CD4-positive, alpha-beta T cell (primary cell): ENCODE measurements at regions not wholly inside any gene's neighbourhood (a gene's known extent, or its start where the extent isn't known, plus 50 kb on each side); places are given as distances from the start of the nearest gene placed in this dataset.

Source experiments
- ATAC-seq: fragments of 200-7000 bp; cut with Tn5 transposase; one replicate; pipeline ENCODE4 v1.10.0; 2022; ENCODE audit warnings: mild to moderate bottlenecking; ENCODE audit not compliant: poor library complexity
- CTCF ChIA-PET: fragments of 350-600 bp; sonication (Branson Sonifier 250); formaldehyde crosslinking; loops from one replicate; lab custom pipeline; 2021; ENCODE audit warnings: antibody characterized with exemption, inconsistent platforms; lab: Charles Lee
- POLR2A ChIA-PET: fragments of 350-600 bp; sonication (Branson Sonifier 250); formaldehyde crosslinking; loops from one replicate; lab custom pipeline; 2021; ENCODE audit warnings: antibody characterized with exemption, inconsistent platforms; lab: Charles Lee
- DNase-seq, 14 experiments: peaks; one replicate each; pipeline ENCODE4 v3.0.0-alpha.2; 2013 to 2020; ENCODE audit warnings: mixed read lengths in 2 of 14
- H3K27ac ChIP-seq, 2 donors: one replicate each; pipeline versions ENCODE4 v1.5.1 to v1.7.0; 2013; ENCODE audit warnings: low read length in 2 of 2, low read depth in 1 of 2, mild to moderate bottlenecking in 1 of 2
- H3K27me3 ChIP-seq, 2 experiments: 1 replicate in 1 of 2; 2 replicates in 1 of 2; pipeline versions ENCODE4 v1.6.1 to v1.7.0; 2013; ENCODE audit warnings: low read length in 2 of 2, control low read depth in 1 of 2, mild to moderate bottlenecking in 1 of 2, moderate library complexity in 1 of 2; ENCODE audit not compliant: insufficient read depth in 2 of 2, control insufficient read depth in 1 of 2
- H3K36me3 ChIP-seq: one replicate; pipeline ENCODE4 v1.6.1; 2013; ENCODE audit warnings: low read length, control low read depth; ENCODE audit not compliant: insufficient read depth
- H3K4me1 ChIP-seq: one replicate; pipeline ENCODE4 v1.6.1; 2013; ENCODE audit warnings: low read length, control low read depth; ENCODE audit not compliant: insufficient read depth
- H3K4me3 ChIP-seq: one replicate; pipeline ENCODE4 v1.5.1; 2013; ENCODE audit warnings: mild to moderate bottlenecking, low read length, moderate library complexity
- H3K9me3 ChIP-seq, 2 experiments: 1 replicate in 1 of 2; 2 replicates in 1 of 2; pipeline versions ENCODE4 v1.6.1 to v1.7.0; 2013; ENCODE audit warnings: low read length in 2 of 2, mild to moderate bottlenecking in 2 of 2, control low read depth in 1 of 2, moderate library complexity in 1 of 2; ENCODE audit not compliant: control insufficient read depth in 1 of 2, insufficient read depth in 1 of 2
- H3K27ac Mint-ChIP-seq: one replicate; pipeline ENCODE4 v1.8.0; 2020; ENCODE audit warnings: mixed read lengths
- H3K27me3 Mint-ChIP-seq: one replicate; pipeline ENCODE4 v1.8.0; 2021; ENCODE audit warnings: mixed read lengths
- H3K36me3 Mint-ChIP-seq: one replicate; pipeline ENCODE4 v1.8.0; 2021; ENCODE audit warnings: low read depth, mixed read lengths
- H3K4me1 Mint-ChIP-seq: one replicate; pipeline ENCODE4 v1.8.0; 2021; ENCODE audit warnings: low read depth, mixed read lengths
- H3K4me3 Mint-ChIP-seq: one replicate; pipeline ENCODE4 v1.8.0; 2020; ENCODE audit warnings: mild to moderate bottlenecking, mixed read lengths
- H3K9me3 Mint-ChIP-seq: one replicate; pipeline ENCODE4 v1.8.0; 2020; ENCODE audit warnings: mixed read lengths
- intact Hi-C, 2 experiments: fragments of 100-400 bp; cut with DNase I in 1 of 2; cut with micrococcal nuclease in 1 of 2; formaldehyde crosslinking; loops; one replicate each; pipeline versions ENCODE4 v1.15.1 to v1.9.0; 2023 to 2025; cut with DNase I, micrococcal nuclease
- TF ChIP-seq, protein P1 (sequence below): fragments of 200-600 bp; IDR thresholded peaks from one replicate; pipeline ENCODE4 v1.8.0; 2022; ENCODE audit warnings: antibody characterized with exemption, mild to moderate bottlenecking

DNA sequence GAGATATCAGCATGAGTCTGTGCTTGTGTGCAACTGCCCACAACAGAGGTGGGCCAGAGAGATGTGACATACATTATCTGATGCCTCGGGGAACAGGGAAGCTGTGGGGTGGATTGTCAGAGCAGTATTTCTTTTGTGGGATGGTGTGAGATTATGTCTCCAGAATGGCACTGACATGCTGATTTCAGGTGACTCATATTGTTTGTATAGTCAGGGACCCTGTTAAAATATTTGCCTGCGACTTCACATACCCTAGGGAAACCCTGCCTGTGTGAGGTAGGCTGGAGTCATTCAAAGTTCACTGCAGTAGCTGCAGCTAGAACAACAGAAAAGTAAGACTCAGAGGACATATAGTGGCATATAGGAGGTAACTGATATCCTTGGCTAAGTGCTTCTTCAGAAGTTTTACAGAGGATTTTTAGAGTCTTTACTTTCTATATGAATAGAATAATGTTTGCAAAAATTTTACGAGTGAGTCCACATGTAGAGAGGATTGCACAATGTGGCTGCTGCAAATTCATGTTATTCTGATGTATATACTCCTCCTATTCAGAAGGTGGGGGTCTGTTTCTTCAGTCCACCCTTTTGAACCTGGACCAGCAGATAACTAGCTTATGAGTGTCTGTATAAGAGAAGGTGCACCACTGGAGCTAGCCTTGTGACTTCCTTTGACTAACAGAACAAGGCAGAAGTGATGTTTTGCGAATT lies 89.3 kb downstream of the MACIR start:
- H3K9me3 ChIP-seq, result no peaks in the 10 kb centered on the region

DNA sequence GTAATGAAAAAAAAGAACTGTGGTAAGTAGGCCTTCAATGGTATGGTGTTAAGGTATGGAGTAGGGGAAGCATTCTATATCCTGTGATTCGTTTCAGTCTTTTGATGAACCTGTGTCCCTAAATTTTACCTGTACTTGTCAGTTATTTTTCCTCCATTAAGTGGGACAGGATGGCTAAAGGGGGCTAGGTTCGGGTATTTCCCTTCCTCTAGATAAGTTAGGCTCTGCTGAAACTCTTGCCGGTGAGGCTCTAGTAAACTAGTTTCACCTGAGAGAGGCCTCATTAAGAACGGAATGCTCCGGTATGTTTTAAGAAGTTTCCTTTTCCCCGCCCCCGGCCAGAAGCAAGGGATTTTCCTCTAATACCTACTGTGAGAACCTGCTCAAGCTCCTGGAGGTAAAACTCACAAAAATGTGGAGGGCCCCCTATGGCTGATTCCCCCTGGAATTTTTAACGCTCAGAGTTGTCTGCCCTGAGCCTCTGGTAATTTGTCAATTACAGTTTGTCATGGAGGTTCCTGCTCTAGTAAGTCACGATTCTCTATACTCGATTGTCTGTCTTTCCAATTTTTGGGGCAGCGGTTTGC lies 87.7 kb downstream of the MACIR start:
- Histone ChIP-seq H3K27ac (no peak overlapping the region), H3K27me3 (peaks cover 0 to 14% of the 10 kb centered on the region in 2 experiments)

More for the DNA sequence above, 89.3 kb downstream of the MACIR start:
- Histone ChIP-seq H3K4me1 (no peaks in the 10 kb centered on the region), H3K4me3 (no peak overlapping the region), H3K36me3 (no peaks in the 10 kb centered on the region), H3K27me3 (peaks cover 0 to 14% of the 10 kb centered on the region in 2 experiments), H3K27ac (no peak overlapping the region)
- ATAC-seq (no peak), DNase-seq (no peak)
- Mint-ChIP-seq H3K4me3 (no peak overlapping the region), H3K9me3 (peaks cover under 1% of the 10 kb centered on the region), H3K27ac (no peak overlapping the region), H3K4me1 (no peaks in the 10 kb centered on the region), H3K27me3 (peaks cover 25% of the 10 kb centered on the region), H3K36me3 (no peaks in the 10 kb centered on the region)
- CTCF ChIA-PET, result no interaction called here
- TF ChIP-seq, protein P1, sequence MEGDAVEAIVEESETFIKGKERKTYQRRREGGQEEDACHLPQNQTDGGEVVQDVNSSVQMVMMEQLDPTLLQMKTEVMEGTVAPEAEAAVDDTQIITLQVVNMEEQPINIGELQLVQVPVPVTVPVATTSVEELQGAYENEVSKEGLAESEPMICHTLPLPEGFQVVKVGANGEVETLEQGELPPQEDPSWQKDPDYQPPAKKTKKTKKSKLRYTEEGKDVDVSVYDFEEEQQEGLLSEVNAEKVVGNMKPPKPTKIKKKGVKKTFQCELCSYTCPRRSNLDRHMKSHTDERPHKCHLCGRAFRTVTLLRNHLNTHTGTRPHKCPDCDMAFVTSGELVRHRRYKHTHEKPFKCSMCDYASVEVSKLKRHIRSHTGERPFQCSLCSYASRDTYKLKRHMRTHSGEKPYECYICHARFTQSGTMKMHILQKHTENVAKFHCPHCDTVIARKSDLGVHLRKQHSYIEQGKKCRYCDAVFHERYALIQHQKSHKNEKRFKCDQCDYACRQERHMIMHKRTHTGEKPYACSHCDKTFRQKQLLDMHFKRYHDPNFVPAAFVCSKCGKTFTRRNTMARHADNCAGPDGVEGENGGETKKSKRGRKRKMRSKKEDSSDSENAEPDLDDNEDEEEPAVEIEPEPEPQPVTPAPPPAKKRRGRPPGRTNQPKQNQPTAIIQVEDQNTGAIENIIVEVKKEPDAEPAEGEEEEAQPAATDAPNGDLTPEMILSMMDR, result no peak
- POLR2A ChIA-PET, result no interaction called here
- intact Hi-C loops, result no loop called here

DNA sequence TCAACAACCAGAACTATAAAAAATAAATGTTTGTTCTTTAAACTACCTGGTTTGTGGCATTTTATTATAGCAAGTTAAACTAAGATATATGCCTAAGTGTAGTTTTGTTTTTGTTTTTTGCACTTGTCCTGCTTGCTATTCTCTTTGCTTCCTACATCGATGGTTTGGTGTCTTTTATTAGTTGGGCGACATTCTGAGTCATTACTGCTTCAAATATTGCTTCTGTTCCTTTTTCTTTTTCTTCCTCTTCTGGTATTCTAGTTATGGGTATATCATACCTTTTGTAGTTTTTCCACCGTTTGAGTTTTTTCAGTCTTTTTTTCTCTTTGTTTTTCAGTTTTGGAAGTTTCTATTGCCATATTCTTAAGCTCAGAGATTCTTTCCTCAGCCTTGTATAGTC lies 86.9 kb downstream of the MACIR start:
- H3K9me3 ChIP-seq, result no peaks in the 10 kb centered on the region
- no peaks in the 10 kb centered on the region for H3K4me1 Mint-ChIP-seq
- DNase-seq, result no peak
- no peak for ATAC-seq
- no peaks in the 10 kb centered on the region for H3K36me3 ChIP-seq
- H3K27ac ChIP-seq, result no peak overlapping the region
- TF ChIP-seq, protein P1, result no peak
- H3K4me3 ChIP-seq, result no peak overlapping the region
- no peaks in the 10 kb centered on the region for H3K4me1 ChIP-seq
- H3K27ac Mint-ChIP-seq, result no peak overlapping the region
- intact Hi-C loops, result no loop called here
- CTCF ChIA-PET, result no interaction called here
- H3K9me3 Mint-ChIP-seq, result peaks cover 8% of the 10 kb centered on the region
- H3K4me3 Mint-ChIP-seq, result no peak overlapping the region
- H3K27me3 Mint-ChIP-seq, result peaks cover 12% of the 10 kb centered on the region
- H3K27me3 ChIP-seq, result peaks cover 0 to 14% of the 10 kb centered on the region in 2 experiments
- H3K36me3 Mint-ChIP-seq, result no peaks in the 10 kb centered on the region
- POLR2A ChIA-PET, result interaction anchor here (0.5 kb wide), 1 partner anchor 57 kb away, joined by 3 read pairs; no protein-coding TSS in a partner anchor

More for the DNA sequence above, 87.7 kb downstream of the MACIR start:
- H3K27me3 Mint-ChIP-seq, result peaks cover 15% of the 10 kb centered on the region
- ChIA-PET CTCF (no interaction called here), POLR2A (no interaction called here)
- H3K4me1 Mint-ChIP-seq, result no peaks in the 10 kb centered on the region
- intact Hi-C loops, result no loop called here
- Histone ChIP-seq H3K4me3 (no peak overlapping the region), H3K4me1 (no peaks in the 10 kb centered on the region), H3K36me3 (no peaks in the 10 kb centered on the region), H3K9me3 (no peaks in the 10 kb centered on the region)
- TF ChIP-seq, protein P1, result no peak
- no peak overlapping the region for H3K27ac Mint-ChIP-seq
- DNase-seq, result no peak
- peaks cover 8% of the 10 kb centered on the region for H3K9me3 Mint-ChIP-seq
- ATAC-seq, result no peak
- no peak overlapping the region for H3K4me3 Mint-ChIP-seq
- H3K36me3 Mint-ChIP-seq, result no peaks in the 10 kb centered on the region
